ENCODE measurements at regions not wholly inside any gene's neighbourhood (a gene's known extent, or its start where the extent isn't known, plus 50 kb on each side); places are given as distances from the start of the nearest gene placed in this dataset.

DNA sequence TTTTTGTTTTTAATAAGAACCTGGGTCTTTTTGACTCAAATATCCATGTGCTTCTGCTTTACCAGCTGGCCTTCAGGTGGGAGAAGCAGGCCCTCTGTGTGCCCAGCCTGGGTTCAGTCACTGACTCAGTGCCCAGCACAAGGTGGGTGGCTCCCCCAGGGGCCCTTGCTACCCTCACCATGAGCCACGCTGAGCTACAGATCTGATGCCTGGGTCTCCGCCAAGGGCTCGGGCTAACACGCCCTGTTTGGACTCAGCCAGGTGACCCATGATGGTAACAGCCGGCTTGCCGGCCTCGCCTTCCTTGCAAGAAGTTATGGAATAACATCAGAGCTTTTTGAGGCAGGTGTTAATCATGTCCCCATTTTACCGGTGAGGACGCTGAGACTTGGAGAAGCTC, 109.5 kb upstream of the NLRP1 start:
- TF ChIP-seq, protein P1, sequence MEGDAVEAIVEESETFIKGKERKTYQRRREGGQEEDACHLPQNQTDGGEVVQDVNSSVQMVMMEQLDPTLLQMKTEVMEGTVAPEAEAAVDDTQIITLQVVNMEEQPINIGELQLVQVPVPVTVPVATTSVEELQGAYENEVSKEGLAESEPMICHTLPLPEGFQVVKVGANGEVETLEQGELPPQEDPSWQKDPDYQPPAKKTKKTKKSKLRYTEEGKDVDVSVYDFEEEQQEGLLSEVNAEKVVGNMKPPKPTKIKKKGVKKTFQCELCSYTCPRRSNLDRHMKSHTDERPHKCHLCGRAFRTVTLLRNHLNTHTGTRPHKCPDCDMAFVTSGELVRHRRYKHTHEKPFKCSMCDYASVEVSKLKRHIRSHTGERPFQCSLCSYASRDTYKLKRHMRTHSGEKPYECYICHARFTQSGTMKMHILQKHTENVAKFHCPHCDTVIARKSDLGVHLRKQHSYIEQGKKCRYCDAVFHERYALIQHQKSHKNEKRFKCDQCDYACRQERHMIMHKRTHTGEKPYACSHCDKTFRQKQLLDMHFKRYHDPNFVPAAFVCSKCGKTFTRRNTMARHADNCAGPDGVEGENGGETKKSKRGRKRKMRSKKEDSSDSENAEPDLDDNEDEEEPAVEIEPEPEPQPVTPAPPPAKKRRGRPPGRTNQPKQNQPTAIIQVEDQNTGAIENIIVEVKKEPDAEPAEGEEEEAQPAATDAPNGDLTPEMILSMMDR (IDR thresholded peaks at IDR 0.05; ENCODE audit: low read depth, low read length): no peak
- TF ChIP-seq POLR2A (IDR thresholded peaks at IDR 0.05; ENCODE audit: extremely low read depth, insufficient read length) (no peak), MYC (IDR thresholded peaks at IDR 0.05; ENCODE audit: low read depth, low read length) (no peak)
- TF ChIP-seq, protein P2, sequence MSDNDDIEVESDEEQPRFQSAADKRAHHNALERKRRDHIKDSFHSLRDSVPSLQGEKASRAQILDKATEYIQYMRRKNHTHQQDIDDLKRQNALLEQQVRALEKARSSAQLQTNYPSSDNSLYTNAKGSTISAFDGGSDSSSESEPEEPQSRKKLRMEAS (IDR thresholded peaks at IDR 0.05; ENCODE audit: low read depth, low read length): no peak

All from NB4 (cell line).